Erythroblast (primary cell): ENCODE measurements at regions not wholly inside any gene's neighbourhood (a gene's known extent, or its start where the extent isn't known, plus 50 kb on each side); places are given as distances from the start of the nearest gene placed in this dataset.

Experiments used
- DNase-seq, 2 experiments: peaks; one replicate each; lab custom pipeline; 2025; lab: John Stamatoyannopoulos, UW
- GATA1 ChIP-seq: IDR thresholded peaks from 2 replicates; pipeline ENCODE4 v1.6.1; 2011; ENCODE audit warnings: low read depth, mild to moderate bottlenecking, control low read depth, low read length, moderate library complexity
- POLR2A ChIP-seq: IDR thresholded peaks from 2 replicates; pipeline ENCODE4 v1.6.1; 2011; ENCODE audit warnings: mild to moderate bottlenecking, low read length

- no peak for DNase-seq
- TF ChIP-seq POLR2A, result no peak
- TF ChIP-seq GATA1, result no peak
Measured at GRCh38 chr2:18170642-18171041, 292.2 kb downstream of the KCNS3 start.

DNA sequence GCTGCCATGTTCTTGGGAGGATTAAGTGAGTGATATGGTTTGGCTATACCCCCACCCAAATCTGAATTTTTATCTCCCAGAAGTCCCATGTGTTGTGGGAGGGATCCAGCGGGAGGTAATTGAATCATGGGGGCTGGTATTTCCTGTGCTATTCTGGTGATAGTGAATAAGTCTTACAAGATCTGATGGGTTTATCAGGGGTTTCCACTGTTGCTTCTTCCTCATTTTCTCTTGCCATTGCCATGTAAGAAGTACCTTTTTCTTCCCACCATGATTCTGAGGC lies 291.4 kb downstream of the KCNS3 start:
- no peak for TF ChIP-seq POLR2A
- no peak for TF ChIP-seq GATA1
- no peak for DNase-seq

GRCh38 chr2:18169121-18169892 lies 290.8 kb downstream of the KCNS3 start:
- TF ChIP-seq GATA1 (no peak), POLR2A (no peak)
- no peak for DNase-seq

- TF ChIP-seq POLR2A (no peak), GATA1 (no peak)
- DNase-seq, result no peak
Measured at GRCh38 chr2:18167871-18168270, 289.4 kb downstream of the KCNS3 start.

- TF ChIP-seq POLR2A, result no peak
- TF ChIP-seq GATA1, result no peak
- no peak for DNase-seq
Measured at GRCh38 chr2:18161681-18162080, 283.2 kb downstream of the KCNS3 start.

- no peak for DNase-seq
- TF ChIP-seq POLR2A (no peak), GATA1 (no peak)
Measured at GRCh38 chr2:18159896-18160295, 281.4 kb downstream of the KCNS3 start.

GRCh38 chr2:18156421-18156820 lies 278.0 kb downstream of the KCNS3 start:
- DNase-seq, result no peak

GRCh38 chr2:18156002-18156401 lies 277.5 kb downstream of the KCNS3 start:
- DNase-seq, result no peak
- no peak for TF ChIP-seq POLR2A
- TF ChIP-seq GATA1, result no peak

More at GRCh38 chr2:18156421-18156820, 278.0 kb downstream of the KCNS3 start:
- TF ChIP-seq GATA1, result no peak
- TF ChIP-seq POLR2A, result no peak

DNA sequence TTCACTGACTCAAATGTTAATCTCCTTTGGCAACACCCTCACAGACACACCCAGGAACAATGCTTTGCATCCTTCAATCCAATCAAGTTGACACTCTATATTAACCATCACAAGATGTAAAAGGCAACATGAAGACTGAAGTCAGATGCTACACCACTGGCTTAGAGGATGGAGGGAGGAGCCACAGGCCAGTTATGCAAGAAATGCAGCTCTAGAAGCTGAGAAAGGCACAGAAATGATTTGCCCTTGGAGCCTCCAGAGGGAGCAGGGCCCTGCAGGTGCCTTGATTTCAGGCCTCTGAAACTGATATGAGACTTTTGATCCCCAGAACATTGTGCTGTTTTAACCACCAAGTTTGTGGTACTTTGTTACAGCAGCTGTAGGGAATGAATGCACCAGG lies 276.3 kb downstream of the KCNS3 start:
- TF ChIP-seq POLR2A (no peak), GATA1 (no peak)
- DNase-seq, result no peak

DNA sequence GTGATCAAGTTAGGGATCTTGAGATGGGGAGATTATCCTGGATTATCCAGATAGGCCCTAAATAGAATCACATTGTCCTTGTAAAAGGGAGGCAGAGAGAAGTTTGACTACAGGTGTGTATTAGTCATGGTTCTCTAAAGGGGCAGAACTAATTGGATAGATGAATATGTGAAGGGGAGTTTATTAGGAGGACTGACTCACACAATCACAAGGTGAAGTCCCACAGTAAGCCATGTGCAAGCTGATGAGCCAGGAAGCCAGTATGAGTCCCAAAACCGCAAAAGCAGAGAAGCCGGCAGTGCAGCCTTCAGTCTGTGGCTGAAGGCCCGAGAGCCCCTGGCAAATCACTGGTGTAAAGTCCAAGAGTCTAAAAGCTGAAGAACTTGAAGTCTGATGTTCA lies 275.8 kb downstream of the KCNS3 start:
- TF ChIP-seq GATA1 (no peak), POLR2A (no peak)
- DNase-seq, result no peak

DNA sequence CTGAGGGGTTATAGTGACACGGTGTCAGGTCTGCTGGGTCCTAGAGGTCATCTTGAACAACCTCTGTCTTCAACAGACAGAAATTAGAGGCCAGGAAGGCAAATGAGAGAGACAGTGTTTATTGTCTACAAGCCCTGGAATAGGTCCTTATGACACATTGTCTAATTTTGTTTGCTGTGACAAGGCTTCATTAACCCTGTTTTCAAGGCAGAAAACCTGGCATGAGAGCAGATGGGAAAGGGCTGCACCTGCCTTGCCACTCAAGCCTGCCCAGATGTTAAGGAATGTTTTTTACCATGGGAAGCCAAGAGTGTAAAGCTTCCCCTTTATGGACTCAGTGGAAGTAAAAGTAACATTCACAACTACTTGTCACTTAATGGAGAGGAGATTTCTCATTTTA lies 275.3 kb downstream of the KCNS3 start:
- TF ChIP-seq GATA1 (no peak), POLR2A (no peak)
- DNase-seq, result no peak

- DNase-seq, result no peak
- TF ChIP-seq GATA1 (no peak), POLR2A (no peak)
Measured at GRCh38 chr2:18151237-18151636, 272.8 kb downstream of the KCNS3 start.

DNA sequence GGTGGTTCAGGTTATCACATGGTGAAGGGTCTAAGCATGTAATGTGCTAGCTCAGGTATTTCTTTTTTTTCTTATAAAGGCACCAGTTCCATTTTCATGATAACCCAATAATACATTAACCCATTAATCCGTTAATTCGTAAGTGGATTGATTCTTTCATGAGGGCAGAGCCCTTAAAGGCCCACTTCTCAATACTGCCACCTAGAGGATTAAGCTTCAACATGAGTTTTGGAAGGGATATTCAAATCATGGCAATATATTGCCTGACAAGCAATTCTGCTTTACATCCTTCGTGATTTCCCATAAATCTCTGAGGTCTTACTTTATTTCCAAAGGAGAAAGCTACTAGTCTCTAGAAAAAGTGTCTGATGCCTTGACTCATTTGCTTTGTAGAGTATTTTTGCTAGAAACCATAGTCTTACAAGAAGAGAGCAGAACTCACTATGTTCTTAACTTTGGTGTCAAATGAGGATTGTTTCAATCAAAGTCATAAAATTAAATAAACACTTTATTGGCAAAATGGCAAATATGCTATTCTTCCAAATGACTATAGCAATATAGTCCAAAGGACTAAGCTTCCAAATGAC lies 271.3 kb downstream of the KCNS3 start:
- TF ChIP-seq POLR2A (no peak), GATA1 (no peak)
- DNase-seq, result peak; percentile 21 to 50

DNA sequence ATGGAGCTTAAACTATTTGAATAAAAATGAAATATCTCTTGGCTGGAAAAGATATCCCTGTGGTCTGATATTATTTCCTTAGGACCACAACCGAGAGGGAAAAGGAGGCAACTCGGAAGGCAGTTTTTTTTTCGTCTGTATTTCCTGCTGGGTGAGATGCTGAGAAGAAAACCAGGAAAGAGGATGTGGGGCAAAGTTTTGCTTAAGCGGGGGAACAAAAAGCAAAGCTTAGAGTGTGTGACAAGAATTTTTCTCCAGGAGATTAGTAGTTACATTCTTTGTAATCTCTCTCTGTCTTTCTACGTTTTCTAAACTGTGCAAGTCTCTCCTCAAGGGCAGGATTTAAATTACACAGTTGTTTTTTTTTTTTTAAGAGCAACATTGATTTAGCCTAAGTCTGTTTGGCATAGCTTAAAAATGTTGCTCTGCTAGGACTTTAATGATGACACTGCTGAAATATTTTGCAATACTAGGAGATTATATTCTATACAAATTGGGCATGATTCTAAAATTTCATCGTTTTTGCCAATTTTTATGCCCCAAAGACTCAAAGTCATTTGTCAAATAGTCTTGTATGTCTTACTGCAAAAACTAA lies 258.5 kb downstream of the KCNS3 start:
- DNase-seq, result no peak
- TF ChIP-seq POLR2A (no peak), GATA1 (no peak)
